SKM-1 treated with dmso at 0.1 percent for 144 hours (cell line): ENCODE measurements at regions not wholly inside any gene's neighbourhood (a gene's known extent, or its start where the extent isn't known, plus 50 kb on each side); places are given as distances from the start of the nearest gene placed in this dataset.
"Not testable (repeated sequence)": the region's sequence is repeated elsewhere in the genome, so short reads cannot be mapped to it uniquely, and the experiment has no call there.

Source experiments
- DNase-seq: peaks from one replicate; lab custom pipeline; 2025; ENCODE audit not compliant: unreplicated experiment; lab: John Stamatoyannopoulos, UW

- peak; percentile 57 for DNase-seq
Measured at GRCh38 chr1:8120693-8121260, 94.7 kb upstream of the ERRFI1 start.

- DNase-seq = not testable (repeated sequence)
Measured at GRCh38 chr1:8118736-8119135, 92.6 kb upstream of the ERRFI1 start.

GRCh38 chr1:8118031-8118451 lies 91.9 kb upstream of the ERRFI1 start:
- no peak for DNase-seq

GRCh38 chr1:8116894-8117264 lies 90.8 kb upstream of the ERRFI1 start:
- DNase-seq = no peak

- DNase-seq = no peak
Measured at GRCh38 chr1:8115769-8116167, 89.7 kb upstream of the ERRFI1 start.

- DNase-seq = no peak
Measured at GRCh38 chr1:8115031-8115768, 89.1 kb upstream of the ERRFI1 start.

- no peak for DNase-seq
Measured at GRCh38 chr1:8113262-8114220, 87.4 kb upstream of the ERRFI1 start.

- no peak for DNase-seq
Measured at GRCh38 chr1:8112611-8113261, 86.6 kb upstream of the ERRFI1 start.

GRCh38 chr1:8111560-8111959 lies 85.5 kb upstream of the ERRFI1 start:
- DNase-seq = no peak

- DNase-seq = no peak
Measured at GRCh38 chr1:8109216-8109615, 83.1 kb upstream of the ERRFI1 start.

- no peak for DNase-seq
Measured at GRCh38 chr1:8107897-8108296, 81.8 kb upstream of the ERRFI1 start.

GRCh38 chr1:8104278-8105236 lies 78.4 kb upstream of the ERRFI1 start:
- DNase-seq = peak; percentile 87

GRCh38 chr1:8097908-8098307 lies 71.8 kb upstream of the ERRFI1 start:
- DNase-seq = no peak

- no peak for DNase-seq
Measured at GRCh38 chr1:8097077-8097799, 71.1 kb upstream of the ERRFI1 start.

GRCh38 chr1:8096105-8097011 lies 70.2 kb upstream of the ERRFI1 start:
- no peak for DNase-seq

GRCh38 chr1:8095584-8095983 lies 69.5 kb upstream of the ERRFI1 start:
- no peak for DNase-seq

- no peak for DNase-seq
Measured at GRCh38 chr1:8094481-8095241, 68.6 kb upstream of the ERRFI1 start.
